Heart left ventricle (tissue), 16 donors: ENCODE measurements at regions not wholly inside any gene's neighbourhood (a gene's known extent, or its start where the extent isn't known, plus 50 kb on each side); places are given as distances from the start of the nearest gene placed in this dataset.

Experiments
- ATAC-seq, 4 donors: fragments of 200-7000 bp; cut with Tn5 transposase; one replicate each; pipeline ENCODE4 v1.9.1; 2020 to 2022; ENCODE audit warnings: moderate library complexity in 4 of 4, mild to moderate bottlenecking in 3 of 4, moderate number of reproducible peaks in 1 of 4
- DNase-seq, 5 donors: peaks; one replicate each; pipeline ENCODE4 v3.0.0-alpha.2; 2020
- H3K27ac ChIP-seq, 12 donors: fragments of 200-600 bp; sonication (generic) in 4 of 12; one replicate each; pipeline versions ENCODE4 v1.5.0 to v1.8.0; 2016 to 2022; ENCODE audit warnings: mild to moderate bottlenecking in 2 of 12
- H3K27me3 ChIP-seq, 9 donors: fragments of 200-600 bp; sonication (generic) in 2 of 9; one replicate each; pipeline versions ENCODE4 v1.5.1 to v1.8.0; 2016 to 2022; ENCODE audit warnings: mild to moderate bottlenecking in 3 of 9
- H3K36me3 ChIP-seq, 9 donors: fragments of 200-600 bp; sonication (generic) in 2 of 9; one replicate each; pipeline versions ENCODE4 v1.5.0 to v1.8.0; 2018 to 2022; ENCODE audit warnings: mild to moderate bottlenecking in 2 of 9
- H3K4me1 ChIP-seq, 12 donors: fragments of 200-600 bp; sonication (generic) in 4 of 12; one replicate each; pipeline versions ENCODE4 v1.5.0 to v1.8.0; 2016 to 2022; ENCODE audit warnings: mild to moderate bottlenecking in 3 of 12
- H3K4me3 ChIP-seq, 12 donors: fragments of 200-600 bp; sonication (generic) in 4 of 12; one replicate each; pipeline versions ENCODE4 v1.5.0 to v1.8.0; 2017 to 2022; ENCODE audit warnings: mild to moderate bottlenecking in 9 of 12, moderate library complexity in 4 of 12
- H3K9me3 ChIP-seq, 12 donors: fragments of 200-600 bp; sonication (generic) in 4 of 12; one replicate each; pipeline versions ENCODE4 v1.5.0 to v1.8.0; 2016 to 2022; ENCODE audit warnings: mild to moderate bottlenecking in 1 of 12
- CTCF ChIP-seq, 12 donors: fragments of 200-600 bp; sonication (generic) in 4 of 12; IDR thresholded peaks; one replicate each; pipeline versions ENCODE4 v1.5.0 to v1.8.0; 2018 to 2022; ENCODE audit warnings: antibody characterized with exemption in 12 of 12, mild to moderate bottlenecking in 5 of 12
- POLR2A ChIP-seq, 2 donors: fragments of 450-650 bp; IDR thresholded peaks; one replicate each; pipeline ENCODE4 v1.6.1; 2017; ENCODE audit warnings: antibody characterized with exemption in 2 of 2, mild to moderate bottlenecking in 2 of 2, moderate library complexity in 2 of 2
- WGBS, 4 donors: extraction: QIAGEN DNeasy Blood & Tissue Kit in 2 of 4; methylation state at CpG; one replicate each; pipeline versions ENCODE4 v1.1.5 to v1.1.7; 2013 to 2018; 5-methylcytosine and 5-hydroxymethylcytosine counted together
- intact Hi-C, 10 donors: fragments of 100-400 bp; cut with DNase I; formaldehyde crosslinking; loops; one replicate each; pipeline versions ENCODE4 v1.11.1 to v1.14.2; 2022
- donor health status: ischemic (EF 13 %, LVEDD 7.1; RV severe dilation, severe dysfunction).
- donor health status: healthy with polysubstance abuse.
- donor health status: DM: no; HTN: yes; CAD: no.
- donor health status: DM: no; HTN: no; CAD: no.
- donor health status: ischemic (EF 25% LVEDD 6.9; RV normal size, moderate dysfunction).
- donor health status: ischemic (EF 25% LVEDD 5.7; RV mildly dilated, moderate dysfunction).
- donor health status: healthy.
- donor health status: DM: yes; HTN: yes; CAD: no.
- donor health status: ischemic (EF 35%, LVEDD 5.7; RV mildly dilated, moderate dysfunction).
- donor health status: nonischemic (EF 11% LVEDD 7.7; RV severe dilation, severe dysfunction).
- donor health status: DM: yes; HTN: yes; CAD: no.
- donor health status: PGD.
- donor health status: ischemic (EF 29% LVEDD 5.4; RV normal size, mild dysfunction).
- donor health status: nonischemic (EF 23%, LVEDD 6.1; RV moderate dilation, normal function).

DNA sequence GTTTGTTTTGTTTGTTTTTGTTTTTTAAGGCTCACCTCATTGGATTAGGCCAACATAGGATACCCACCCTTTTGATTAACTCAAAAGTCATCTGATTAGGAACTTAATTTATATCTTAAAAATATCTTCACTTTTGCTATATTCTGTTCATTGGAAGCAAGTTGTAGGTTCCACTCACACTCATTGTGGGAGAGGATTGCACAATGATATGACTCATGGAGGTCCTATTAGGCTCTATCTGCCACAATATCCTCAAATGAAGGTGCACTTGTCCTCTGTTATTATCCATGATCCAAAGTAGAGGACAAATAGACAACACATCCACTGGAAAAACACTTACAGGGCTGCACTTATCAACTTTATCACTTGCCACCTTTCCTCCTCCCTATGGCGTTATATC, 60.5 kb upstream of the ADAMTS3 start:
- Histone ChIP-seq H3K4me3 (no peak overlapping the region), H3K36me3 (no peaks in the 10 kb centered on the region), H3K27me3 (no peaks in the 10 kb centered on the region), H3K9me3 (peaks cover 0 to 3% (median 0%) of the 10 kb centered on the region in 12 donors), H3K27ac (no peak overlapping the region), H3K4me1 (no peaks in the 10 kb centered on the region)
- no peak for TF ChIP-seq POLR2A (IDR thresholded peaks at IDR 0.05)
- no peak for TF ChIP-seq CTCF (IDR thresholded peaks at IDR 0.05)
- DNase-seq (no peak), ATAC-seq (no peak)
- intact Hi-C loops = no loop called here
- 81 to 91% (median 84%) methylated on average over 1 of the region's 1 CpG for WGBS, 4 donors

- no peak overlapping the region for H3K4me3 ChIP-seq
- no peak for DNase-seq
- TF ChIP-seq CTCF (IDR thresholded peaks at IDR 0.05) (no peak), POLR2A (IDR thresholded peaks at IDR 0.05) (no peak)
- no peak overlapping the region for H3K27ac ChIP-seq
- H3K4me1 ChIP-seq = no peaks in the 10 kb centered on the region
- peaks cover 0 to 3% (median 0%) of the 10 kb centered on the region in 12 donors for H3K9me3 ChIP-seq
- intact Hi-C loops = no loop called here
- H3K27me3 ChIP-seq = no peaks in the 10 kb centered on the region
- H3K36me3 ChIP-seq = no peaks in the 10 kb centered on the region
- no peak for ATAC-seq
Observed at GRCh38 chr4:72627723-72628122, 58.7 kb upstream of the ADAMTS3 start.
